IPS DF 19.7 (cell line): ENCODE measurements at regions not wholly inside any gene's neighbourhood (a gene's known extent, or its start where the extent isn't known, plus 50 kb on each side); places are given as distances from the start of the nearest gene placed in this dataset.
"Not testable (repeated sequence)": the region's sequence is repeated elsewhere in the genome, so short reads cannot be mapped to it uniquely, and the experiment has no call there.

ENCODE experiments used
- DNase-seq: peaks from one replicate; pipeline ENCODE4 v3.0.0-alpha.2; 2013; ENCODE audit warnings: low read depth, low spot score

GRCh38 chr3:135556174-135556573 is 409.4 kb upstream of the PPP2R3A start:
- no peak for DNase-seq

GRCh38 chr3:135558150-135558783 is 407.3 kb upstream of the PPP2R3A start:
- DNase-seq, result no peak

DNA sequence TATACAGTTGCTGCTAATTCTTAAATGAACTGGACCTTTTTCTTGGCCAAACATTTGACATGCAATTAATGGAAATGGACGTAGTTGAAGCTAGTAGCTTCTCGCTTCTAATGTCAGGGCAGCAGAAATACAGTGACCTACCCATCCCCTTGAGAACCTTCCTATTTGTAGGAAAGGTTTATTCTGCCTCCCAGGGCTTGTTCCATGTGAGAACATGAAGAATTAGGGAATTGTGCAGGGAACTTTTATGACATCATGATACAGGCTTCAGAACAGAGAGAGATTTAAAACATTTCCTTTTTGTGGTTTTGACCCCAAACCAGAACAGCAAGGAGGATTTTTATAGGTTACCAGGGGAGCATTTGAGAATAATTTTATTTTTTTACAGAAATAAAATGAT is 406.6 kb upstream of the PPP2R3A start:
- no peak for DNase-seq

DNA sequence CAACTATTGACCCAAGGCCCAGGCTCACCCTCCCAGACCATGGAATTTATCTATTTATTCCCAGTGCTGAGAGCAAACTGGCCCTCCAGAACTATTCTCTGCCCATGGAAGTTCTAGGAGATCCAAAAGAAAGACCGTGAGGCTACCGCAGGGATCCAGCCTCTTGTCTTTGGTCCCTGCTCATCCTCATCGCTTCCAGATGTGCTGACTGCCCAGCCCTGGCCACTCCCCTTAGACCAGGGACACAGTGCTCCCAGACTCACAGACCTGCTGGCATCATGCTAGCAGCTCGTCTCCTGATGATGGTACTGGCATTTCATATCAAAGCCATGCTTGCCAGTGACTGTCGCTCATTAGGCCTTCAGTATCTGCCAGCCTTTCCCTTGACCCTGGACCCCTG is 405.7 kb upstream of the PPP2R3A start:
- DNase-seq, result no peak

DNA sequence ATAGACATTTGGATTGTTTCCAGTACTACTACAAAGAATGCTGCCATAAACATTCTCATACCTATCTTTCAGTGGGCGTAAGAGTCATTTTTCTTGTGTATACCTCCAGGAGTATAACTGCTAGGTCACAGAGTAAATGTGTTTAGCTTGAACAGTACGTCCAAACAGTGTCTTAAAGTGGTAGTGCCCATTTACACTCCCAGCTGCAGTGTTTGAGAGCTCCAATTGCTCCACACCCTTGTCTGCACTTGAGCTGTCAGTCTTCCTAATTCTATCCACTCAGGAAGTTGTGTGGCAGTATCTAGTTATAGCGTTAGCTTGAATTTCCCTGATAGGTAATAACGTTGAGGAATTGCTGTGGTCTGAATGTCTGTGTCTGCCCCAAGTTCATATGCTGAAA is 404.7 kb upstream of the PPP2R3A start:
- DNase-seq, result no peak

- no peak for DNase-seq
Observed at GRCh38 chr3:135564696-135565095, 400.8 kb upstream of the PPP2R3A start.

DNA sequence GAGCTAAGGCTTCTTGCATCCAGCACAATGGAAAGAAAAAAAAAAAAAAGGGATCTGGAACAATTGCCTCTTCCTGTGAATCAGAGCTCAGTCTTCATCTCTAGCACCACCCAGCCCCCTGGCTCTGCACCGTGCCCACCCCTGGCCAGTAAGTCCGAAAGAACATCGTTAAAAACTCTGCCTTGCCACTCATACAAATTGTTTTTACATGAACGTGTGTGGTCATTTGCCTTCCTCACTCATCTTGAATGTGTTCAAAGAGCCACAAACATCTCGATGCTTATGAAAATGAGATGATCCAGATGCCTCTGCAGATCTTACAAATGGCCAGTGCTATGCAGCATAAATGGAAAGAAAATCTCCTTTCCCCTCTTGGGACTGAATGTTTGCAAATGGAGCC is 400.0 kb upstream of the PPP2R3A start:
- DNase-seq, result no peak

GRCh38 chr3:135567223-135567622 is 398.3 kb upstream of the PPP2R3A start:
- DNase-seq, result no peak

DNA sequence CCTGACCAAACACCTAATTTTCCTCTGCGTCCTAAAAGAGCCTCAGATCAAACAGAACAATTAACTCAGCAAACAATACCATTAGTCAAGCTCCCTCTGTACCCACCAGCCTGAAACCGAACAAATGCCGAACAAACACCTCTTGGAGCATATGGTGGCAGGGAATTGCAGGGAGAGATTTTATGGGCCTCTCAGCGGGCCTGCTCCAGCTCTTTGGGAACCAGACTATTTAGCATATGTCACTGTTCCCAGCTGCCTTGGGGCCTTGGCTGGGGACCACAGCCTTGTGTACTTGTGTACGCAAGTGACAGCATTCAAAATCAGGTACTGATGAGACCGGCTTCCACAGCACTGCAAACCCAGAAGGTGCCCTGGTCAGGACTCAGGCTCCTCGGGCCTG is 388.8 kb upstream of the PPP2R3A start:
- DNase-seq, result no peak

GRCh38 chr3:135581806-135582205 is 383.7 kb upstream of the PPP2R3A start:
- no peak for DNase-seq

GRCh38 chr3:135582800-135583199 is 382.7 kb upstream of the PPP2R3A start:
- DNase-seq, result no peak

DNA sequence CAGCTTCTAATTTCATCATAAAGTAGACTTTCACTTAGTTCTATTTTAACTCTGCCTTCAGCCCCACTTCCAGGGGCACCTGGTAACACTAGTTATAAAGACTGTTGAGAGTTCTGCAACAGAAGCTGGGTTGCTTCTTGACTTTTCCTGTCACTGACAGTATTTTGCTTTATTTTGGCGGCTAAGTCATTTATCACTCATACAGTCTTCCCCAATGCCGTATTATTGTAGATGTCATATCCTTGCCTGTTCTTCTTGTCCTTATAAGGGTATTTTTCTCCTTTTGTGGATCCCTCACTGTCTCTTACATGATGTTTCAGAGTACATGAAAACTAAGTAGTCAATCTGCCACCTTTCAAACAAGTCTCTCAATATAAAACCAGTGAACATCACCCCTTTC is 369.0 kb upstream of the PPP2R3A start:
- no peak for DNase-seq

DNA sequence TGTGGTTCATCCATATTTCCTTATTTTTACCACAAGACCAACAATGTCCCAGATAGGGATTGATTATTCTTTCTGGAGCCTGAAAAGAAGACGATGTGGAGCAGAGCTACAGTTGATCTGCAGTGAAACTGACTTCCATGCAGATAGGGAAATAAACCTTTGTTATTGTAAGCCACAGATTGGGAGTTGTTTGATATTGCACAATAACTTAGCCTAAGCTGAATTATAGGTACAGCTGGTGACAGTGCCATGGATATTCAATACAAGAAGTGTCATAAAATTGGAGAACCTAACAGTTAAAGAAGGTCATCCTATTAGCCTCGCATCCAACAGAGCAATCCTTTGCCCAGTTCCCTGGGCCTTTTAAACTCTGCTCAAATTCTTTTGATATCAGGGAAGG is 367.7 kb upstream of the PPP2R3A start:
- no peak for DNase-seq

DNA sequence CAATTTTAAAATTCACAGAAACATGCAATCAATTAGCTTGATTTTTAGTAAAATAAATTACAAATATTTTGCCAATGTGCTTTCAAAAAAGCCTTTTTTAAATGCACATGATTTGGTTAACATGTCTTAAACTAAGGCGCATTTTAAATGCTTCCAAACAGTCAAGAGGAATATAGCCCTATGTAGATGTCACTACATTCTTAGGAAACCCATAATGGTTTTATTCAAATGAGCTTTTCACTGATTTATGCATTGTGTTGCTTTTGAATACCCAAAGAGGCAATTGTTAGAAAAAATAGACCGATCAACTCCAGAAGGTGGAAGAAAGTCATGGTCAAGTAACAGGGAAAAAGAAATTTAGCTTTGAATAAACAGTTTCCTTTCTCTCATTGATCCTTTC is 366.9 kb upstream of the PPP2R3A start:
- no peak for DNase-seq

DNA sequence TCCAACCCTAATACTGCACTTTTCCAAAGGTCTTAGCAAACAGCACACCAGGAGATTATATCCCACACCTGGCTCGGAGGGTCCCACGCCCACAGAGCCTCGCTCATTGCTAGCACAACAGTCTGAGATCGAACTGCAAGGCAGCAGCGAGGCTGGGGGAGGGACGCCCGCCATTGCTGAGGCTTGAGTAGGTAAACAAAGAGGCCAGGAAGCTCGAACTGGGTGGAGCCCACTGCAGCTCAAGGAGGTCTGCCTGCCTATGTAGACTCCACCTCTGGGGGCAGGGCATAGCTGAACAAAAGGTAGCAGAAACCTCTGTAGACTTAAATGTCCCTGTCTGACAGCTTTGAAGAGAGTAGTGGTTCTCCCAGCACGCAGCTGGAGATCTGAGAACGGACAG is 361.0 kb upstream of the PPP2R3A start:
- DNase-seq, result not testable (repeated sequence)

GRCh38 chr3:135618123-135618522 is 347.4 kb upstream of the PPP2R3A start:
- no peak for DNase-seq

- DNase-seq, result no peak
Observed at GRCh38 chr3:135621184-135621920, 344.2 kb upstream of the PPP2R3A start.

GRCh38 chr3:135622215-135622614 is 343.3 kb upstream of the PPP2R3A start:
- DNase-seq, result no peak

- DNase-seq, result no peak
Observed at GRCh38 chr3:135622656-135623055, 342.9 kb upstream of the PPP2R3A start.

- no peak for DNase-seq
Observed at GRCh38 chr3:135623558-135623957, 342.0 kb upstream of the PPP2R3A start.

GRCh38 chr3:135627057-135627456 is 338.5 kb upstream of the PPP2R3A start:
- DNase-seq, result no peak

DNA sequence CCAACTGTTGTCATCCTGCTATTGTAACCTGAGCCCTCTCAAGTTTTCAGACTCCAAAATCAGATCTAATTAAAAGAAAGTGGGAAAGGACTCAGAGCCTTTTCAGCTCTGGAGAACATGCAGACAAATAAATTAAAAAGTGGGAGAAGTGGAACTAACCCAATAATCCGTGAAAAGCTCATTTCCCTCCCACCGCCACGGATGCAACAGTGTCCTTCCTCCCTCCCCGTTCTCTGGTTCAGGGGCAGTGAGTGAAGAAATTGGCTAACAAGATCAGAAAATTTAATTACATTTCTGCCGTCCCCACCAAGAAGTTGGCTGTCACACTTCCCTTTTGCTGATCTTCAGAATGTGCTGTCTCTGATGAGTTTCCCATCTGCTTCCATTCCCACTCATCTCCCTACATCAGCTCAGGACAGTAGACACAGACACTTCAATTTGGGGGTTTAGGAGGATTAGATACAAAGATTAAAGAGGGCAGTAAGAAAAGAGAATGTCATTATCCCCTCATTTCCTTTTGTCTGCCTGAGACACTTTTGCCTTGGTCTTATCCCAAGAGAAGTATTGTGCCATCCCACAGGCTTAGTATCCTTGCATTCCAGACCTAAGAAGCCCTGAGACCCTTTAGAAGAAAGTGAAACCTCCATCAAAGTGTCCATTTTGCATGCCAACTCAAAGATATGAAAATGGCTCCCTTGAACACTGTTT is 335.7 kb upstream of the PPP2R3A start:
- no peak for DNase-seq

DNA sequence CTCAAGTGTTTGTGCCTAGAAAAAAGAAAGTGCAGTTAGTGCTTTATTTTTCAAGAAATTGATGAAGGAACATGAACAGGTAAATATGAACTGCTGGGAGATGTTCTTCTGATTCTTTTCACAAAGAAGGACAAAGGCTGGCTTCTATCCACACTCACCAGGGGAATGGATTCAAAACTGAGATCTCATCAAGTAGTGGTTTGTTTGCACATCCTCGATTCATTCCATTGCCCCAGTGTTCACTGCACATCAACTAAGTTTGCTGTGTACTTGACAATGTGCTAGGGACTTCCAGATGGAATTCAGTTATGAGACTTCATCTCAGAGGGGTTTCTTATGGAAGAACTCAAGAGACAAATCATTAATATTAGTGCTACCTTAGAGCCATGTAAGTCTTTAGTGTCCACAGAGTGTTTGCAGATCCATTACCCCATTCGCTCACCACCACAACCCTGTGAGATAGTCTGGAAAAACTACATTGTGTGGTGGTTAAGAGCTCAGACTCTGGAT is 332.9 kb upstream of the PPP2R3A start:
- no peak for DNase-seq
